ENCODE measurements at regions not wholly inside any gene's neighbourhood (a gene's known extent, or its start where the extent isn't known, plus 50 kb on each side); places are given as distances from the start of the nearest gene placed in this dataset.

DNA sequence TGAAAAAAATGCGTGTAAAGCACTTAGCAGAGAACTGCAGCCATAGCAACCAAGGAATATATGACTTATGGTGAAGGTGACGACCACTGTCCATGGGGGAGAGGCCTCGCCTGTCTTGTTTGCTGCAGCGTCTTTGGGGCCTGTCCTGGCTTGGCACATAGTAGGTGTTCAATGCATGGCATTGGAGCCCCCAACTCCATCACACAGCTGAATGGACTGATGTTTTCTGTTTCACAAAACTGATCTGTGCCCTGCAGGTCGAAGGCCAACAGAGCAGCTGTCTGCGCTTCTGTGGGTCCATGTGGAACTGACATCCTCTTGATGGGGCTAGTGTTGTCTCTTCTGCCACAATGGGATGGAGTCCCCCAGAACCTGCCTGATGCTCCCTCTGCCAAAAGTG, 296.0 kb downstream of the PTPRU start:
- TF ChIP-seq, protein P1, sequence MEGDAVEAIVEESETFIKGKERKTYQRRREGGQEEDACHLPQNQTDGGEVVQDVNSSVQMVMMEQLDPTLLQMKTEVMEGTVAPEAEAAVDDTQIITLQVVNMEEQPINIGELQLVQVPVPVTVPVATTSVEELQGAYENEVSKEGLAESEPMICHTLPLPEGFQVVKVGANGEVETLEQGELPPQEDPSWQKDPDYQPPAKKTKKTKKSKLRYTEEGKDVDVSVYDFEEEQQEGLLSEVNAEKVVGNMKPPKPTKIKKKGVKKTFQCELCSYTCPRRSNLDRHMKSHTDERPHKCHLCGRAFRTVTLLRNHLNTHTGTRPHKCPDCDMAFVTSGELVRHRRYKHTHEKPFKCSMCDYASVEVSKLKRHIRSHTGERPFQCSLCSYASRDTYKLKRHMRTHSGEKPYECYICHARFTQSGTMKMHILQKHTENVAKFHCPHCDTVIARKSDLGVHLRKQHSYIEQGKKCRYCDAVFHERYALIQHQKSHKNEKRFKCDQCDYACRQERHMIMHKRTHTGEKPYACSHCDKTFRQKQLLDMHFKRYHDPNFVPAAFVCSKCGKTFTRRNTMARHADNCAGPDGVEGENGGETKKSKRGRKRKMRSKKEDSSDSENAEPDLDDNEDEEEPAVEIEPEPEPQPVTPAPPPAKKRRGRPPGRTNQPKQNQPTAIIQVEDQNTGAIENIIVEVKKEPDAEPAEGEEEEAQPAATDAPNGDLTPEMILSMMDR (IDR thresholded peaks at IDR 0.05 in 4 of 5, conservative IDR thresholded peaks at IDR 0.05 in 1 of 5), result no peak
- no peak for TF ChIP-seq POLR2A (IDR thresholded peaks at IDR 0.05)

Measured in gastrocnemius medialis (tissue), 4 donors.